Neural crest cell (in vitro differentiated cells): ENCODE measurements at regions not wholly inside any gene's neighbourhood (a gene's known extent, or its start where the extent isn't known, plus 50 kb on each side); places are given as distances from the start of the nearest gene placed in this dataset.

Source experiments
- DNase-seq: peaks from one replicate; pipeline ENCODE4 v3.0.0; 2021; ENCODE audit warnings: low read depth, mixed read lengths, low spot score
- H3K27ac Mint-ChIP-seq: one replicate; pipeline ENCODE4 v1.8.0; 2021; ENCODE audit warnings: mild to moderate bottlenecking, mixed read lengths; ENCODE audit not compliant: unreplicated experiment
- H3K27me3 Mint-ChIP-seq: 2 replicates; pipeline ENCODE4 v1.8.0; 2021; ENCODE audit warnings: low read depth, mild to moderate bottlenecking, mixed read lengths
- H3K36me3 Mint-ChIP-seq: 2 replicates; pipeline ENCODE4 v1.8.0; 2021; ENCODE audit warnings: low read depth, mild to moderate bottlenecking, mixed read lengths
- H3K4me1 Mint-ChIP-seq: 2 replicates; pipeline ENCODE4 v1.8.0; 2021; ENCODE audit warnings: mixed read lengths
- H3K4me3 Mint-ChIP-seq: one replicate; pipeline ENCODE4 v1.8.0; 2021; ENCODE audit warnings: mild to moderate bottlenecking, mixed read lengths
- H3K9me3 Mint-ChIP-seq: 2 replicates; pipeline ENCODE4 v1.8.0; 2021; ENCODE audit warnings: mixed read lengths
- TF ChIP-seq, protein P1 (sequence below): fragments of 200-600 bp; sonication (generic); conservative IDR thresholded peaks from 2 replicates; pipeline ENCODE4 v1.5.0; 2021; ENCODE audit warnings: antibody characterized with exemption, mild to moderate bottlenecking

DNA sequence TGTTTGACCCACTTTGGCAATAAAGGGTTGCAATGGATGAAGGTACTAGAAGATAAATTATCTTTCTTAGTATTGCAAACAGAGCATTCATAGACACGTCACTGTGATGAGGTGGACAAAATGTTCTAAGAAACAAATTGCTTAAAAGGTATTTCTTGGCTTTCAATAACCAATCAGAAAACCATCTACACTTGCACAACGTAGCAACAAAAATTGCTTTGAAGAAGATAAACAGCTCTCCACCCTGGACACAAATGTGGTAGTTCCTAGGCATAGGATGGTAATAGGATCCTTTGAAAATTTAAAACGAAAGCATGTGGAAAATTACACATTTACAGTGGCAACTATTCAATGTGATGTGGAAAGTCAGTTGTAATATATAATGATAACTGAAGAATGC, 439.9 kb upstream of the ETAA1 start:
- Mint-ChIP-seq H3K27me3 (no peaks in the 10 kb centered on the region), H3K27ac (no peak overlapping the region), H3K4me3 (no peak overlapping the region), H3K4me1 (peaks cover 5% of the 10 kb centered on the region), H3K9me3 (peaks cover 3% of the 10 kb centered on the region), H3K36me3 (no peaks in the 10 kb centered on the region)
- TF ChIP-seq, protein P1, sequence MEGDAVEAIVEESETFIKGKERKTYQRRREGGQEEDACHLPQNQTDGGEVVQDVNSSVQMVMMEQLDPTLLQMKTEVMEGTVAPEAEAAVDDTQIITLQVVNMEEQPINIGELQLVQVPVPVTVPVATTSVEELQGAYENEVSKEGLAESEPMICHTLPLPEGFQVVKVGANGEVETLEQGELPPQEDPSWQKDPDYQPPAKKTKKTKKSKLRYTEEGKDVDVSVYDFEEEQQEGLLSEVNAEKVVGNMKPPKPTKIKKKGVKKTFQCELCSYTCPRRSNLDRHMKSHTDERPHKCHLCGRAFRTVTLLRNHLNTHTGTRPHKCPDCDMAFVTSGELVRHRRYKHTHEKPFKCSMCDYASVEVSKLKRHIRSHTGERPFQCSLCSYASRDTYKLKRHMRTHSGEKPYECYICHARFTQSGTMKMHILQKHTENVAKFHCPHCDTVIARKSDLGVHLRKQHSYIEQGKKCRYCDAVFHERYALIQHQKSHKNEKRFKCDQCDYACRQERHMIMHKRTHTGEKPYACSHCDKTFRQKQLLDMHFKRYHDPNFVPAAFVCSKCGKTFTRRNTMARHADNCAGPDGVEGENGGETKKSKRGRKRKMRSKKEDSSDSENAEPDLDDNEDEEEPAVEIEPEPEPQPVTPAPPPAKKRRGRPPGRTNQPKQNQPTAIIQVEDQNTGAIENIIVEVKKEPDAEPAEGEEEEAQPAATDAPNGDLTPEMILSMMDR: no peak
- no peak for DNase-seq

DNA sequence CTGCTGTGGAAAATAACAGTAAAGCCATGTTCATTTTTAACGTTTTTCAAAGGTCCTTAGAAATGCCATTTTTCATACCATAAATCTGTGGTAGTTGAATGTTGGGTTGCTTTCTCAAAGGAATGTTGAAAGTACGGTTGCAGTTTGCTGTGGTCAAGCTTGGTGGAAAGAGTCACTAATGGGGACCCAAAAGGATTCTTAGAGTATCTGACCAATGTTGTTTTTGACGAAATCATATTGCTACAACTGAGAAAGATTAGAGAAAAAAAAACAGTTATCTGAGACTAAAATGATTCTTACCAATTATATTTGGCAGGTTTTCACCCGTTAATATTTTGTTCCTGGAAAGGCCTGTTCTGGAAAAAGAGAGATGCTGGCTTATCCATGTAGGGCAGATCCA, 439.5 kb upstream of the ETAA1 start:
- peaks cover 6% of the 10 kb centered on the region for H3K4me1 Mint-ChIP-seq
- H3K36me3 Mint-ChIP-seq: no peaks in the 10 kb centered on the region
- TF ChIP-seq, protein P1: no peak
- no peaks in the 10 kb centered on the region for H3K27me3 Mint-ChIP-seq
- H3K27ac Mint-ChIP-seq: no peak overlapping the region
- H3K9me3 Mint-ChIP-seq: peaks cover 3% of the 10 kb centered on the region
- no peak overlapping the region for H3K4me3 Mint-ChIP-seq
- DNase-seq: no peak

DNA sequence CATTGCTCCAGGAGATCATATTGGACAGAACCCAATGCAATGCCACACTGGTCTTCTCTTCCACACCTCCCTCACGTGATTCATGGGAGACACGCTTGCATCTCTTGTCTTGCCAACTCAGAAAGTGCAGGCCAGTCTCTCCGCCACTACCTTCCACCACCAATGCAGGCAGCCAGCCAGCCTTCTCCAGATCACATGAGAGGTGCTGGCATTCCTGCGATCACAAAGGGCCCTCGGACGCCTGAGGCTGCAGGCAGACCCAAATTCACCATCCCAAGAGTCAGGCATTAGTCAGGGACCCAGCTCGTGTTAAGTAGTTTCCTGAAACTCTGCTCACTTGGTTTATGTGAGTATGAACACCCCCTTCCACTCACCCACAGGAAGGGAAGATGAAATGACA, 437.0 kb upstream of the ETAA1 start:
- H3K27ac Mint-ChIP-seq: no peak overlapping the region
- no peaks in the 10 kb centered on the region for H3K36me3 Mint-ChIP-seq

DNA sequence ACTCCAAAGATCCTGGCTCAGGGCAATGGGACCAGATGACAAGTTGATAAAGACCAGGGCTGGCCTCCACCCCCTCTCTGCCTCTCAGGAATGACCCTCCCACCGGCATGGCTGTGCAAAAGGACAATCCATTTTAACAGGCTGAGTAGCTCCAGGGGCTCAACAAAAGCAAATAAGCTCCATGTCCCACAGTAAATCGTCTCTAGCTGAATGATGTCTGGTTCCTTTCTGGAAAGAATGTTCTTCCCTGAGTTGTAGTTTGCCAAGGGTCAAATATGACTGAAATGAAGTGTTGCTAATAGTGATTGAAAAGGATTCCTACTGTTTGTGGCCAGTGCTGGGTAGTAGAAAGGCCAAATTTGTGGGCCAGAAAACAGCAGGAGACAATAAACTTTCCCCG, 434.4 kb upstream of the ETAA1 start:
- peaks cover 15% of the 10 kb centered on the region for H3K4me1 Mint-ChIP-seq

More for the DNA sequence above, 437.0 kb upstream of the ETAA1 start:
- no peak for DNase-seq
- Mint-ChIP-seq H3K4me1 (peaks cover 10% of the 10 kb centered on the region), H3K9me3 (peaks cover 3% of the 10 kb centered on the region), H3K27me3 (no peaks in the 10 kb centered on the region), H3K4me3 (no peak overlapping the region)
- TF ChIP-seq, protein P1: no peak

DNA sequence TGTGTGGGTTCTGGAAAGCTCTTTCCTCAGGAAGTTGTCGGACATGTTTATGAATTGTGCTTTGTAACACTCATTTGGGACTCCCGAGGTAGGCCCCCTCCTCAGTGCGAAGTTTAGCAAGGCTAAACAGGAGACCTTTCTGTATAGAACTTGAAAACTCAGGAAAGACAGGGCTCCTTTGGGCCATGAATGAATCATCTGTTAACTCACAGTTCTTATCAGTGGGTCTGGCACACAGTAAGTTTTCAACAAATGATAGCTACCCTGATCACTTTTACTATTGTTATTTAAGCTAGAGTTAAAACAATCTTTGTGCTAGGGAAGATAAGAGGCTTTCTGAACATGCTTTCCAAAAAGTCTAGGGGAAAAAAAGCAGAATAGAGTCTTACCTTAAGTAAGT, 430.5 kb upstream of the ETAA1 start:
- TF ChIP-seq, protein P1: no peak
- H3K27ac Mint-ChIP-seq: no peak overlapping the region
- H3K4me1 Mint-ChIP-seq: peaks cover 22% of the 10 kb centered on the region
- H3K36me3 Mint-ChIP-seq: no peaks in the 10 kb centered on the region
- DNase-seq: no peak
- no peak overlapping the region for H3K4me3 Mint-ChIP-seq
- no peaks in the 10 kb centered on the region for H3K9me3 Mint-ChIP-seq
- no peaks in the 10 kb centered on the region for H3K27me3 Mint-ChIP-seq

More for the DNA sequence above, 434.4 kb upstream of the ETAA1 start:
- Mint-ChIP-seq H3K27me3 (no peaks in the 10 kb centered on the region), H3K9me3 (no peaks in the 10 kb centered on the region), H3K36me3 (no peaks in the 10 kb centered on the region), H3K4me3 (no peak overlapping the region), H3K27ac (no peak overlapping the region)
- TF ChIP-seq, protein P1: no peak
- no peak for DNase-seq

DNA sequence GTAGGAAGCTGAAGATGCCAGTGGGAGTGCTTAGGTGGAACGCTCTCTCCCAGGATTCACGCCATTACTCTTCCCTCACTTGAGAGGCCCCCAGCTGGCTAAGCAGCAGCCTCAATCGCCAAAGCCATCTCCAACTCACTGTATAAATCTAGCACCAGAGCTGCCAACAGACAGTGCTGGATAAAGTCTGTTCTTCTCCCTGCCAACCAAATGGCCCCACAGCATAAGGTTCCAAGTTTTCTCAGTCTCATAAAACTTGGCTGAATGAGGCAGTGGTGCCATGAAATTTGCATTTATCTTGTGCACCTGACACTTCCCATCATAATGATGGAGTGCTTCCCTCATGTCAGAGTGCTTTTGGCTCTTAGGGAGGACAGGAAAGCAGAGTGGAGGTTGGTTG, 428.2 kb upstream of the ETAA1 start:
- H3K9me3 Mint-ChIP-seq: peaks cover 6% of the 10 kb centered on the region
- no peaks in the 10 kb centered on the region for H3K27me3 Mint-ChIP-seq
- H3K36me3 Mint-ChIP-seq: no peaks in the 10 kb centered on the region
- no peak overlapping the region for H3K4me3 Mint-ChIP-seq
- DNase-seq: no peak
- no peak overlapping the region for H3K27ac Mint-ChIP-seq
- TF ChIP-seq, protein P1: no peak
- peaks cover 17% of the 10 kb centered on the region for H3K4me1 Mint-ChIP-seq
